GM21528 (cell line): ENCODE measurements at regions not wholly inside any gene's neighbourhood (a gene's known extent, or its start where the extent isn't known, plus 50 kb on each side); places are given as distances from the start of the nearest gene placed in this dataset.
"Not testable (repeated sequence)": the region's sequence is repeated elsewhere in the genome, so short reads cannot be mapped to it uniquely, and the experiment has no call there.

Experiments used
- ATAC-seq: cut with Tn5 transposase; IDR thresholded peaks from one replicate; pipeline ENCODE4 v1.9.1; 2021; ENCODE audit warnings: mild to moderate bottlenecking, moderate library complexity; ENCODE audit not compliant: unreplicated experiment, low FRiP score

DNA sequence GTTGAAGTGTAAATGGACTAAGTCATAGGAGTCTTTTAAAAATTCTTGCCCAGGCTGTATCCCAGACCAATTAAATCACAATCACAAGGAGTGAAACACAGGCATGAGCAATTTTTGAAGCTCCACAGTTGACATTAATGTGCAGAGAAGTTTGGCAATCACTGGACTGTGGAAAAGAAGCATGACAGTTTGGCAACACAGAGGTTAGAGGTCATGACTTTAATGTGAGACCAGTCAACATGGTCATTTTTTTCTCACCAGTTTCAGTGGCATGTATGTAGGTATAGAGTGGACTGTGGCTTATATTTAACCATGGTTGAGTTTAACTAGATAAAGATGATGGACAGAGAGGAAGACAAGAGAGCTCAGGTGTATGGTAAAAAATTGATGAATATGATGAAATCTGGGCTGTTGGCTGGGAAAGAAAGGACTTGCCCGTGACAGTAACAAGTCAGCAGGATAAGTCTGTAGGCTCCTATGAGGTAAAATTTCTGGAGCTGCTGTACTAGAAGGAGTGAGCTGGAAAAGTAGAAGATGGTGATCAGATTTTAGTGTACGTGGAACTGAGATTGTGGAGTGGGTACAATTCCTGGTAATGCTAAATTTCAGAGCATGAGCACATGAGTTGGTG lies 432.2 kb upstream of the GHITM start:
- no peak for ATAC-seq

DNA sequence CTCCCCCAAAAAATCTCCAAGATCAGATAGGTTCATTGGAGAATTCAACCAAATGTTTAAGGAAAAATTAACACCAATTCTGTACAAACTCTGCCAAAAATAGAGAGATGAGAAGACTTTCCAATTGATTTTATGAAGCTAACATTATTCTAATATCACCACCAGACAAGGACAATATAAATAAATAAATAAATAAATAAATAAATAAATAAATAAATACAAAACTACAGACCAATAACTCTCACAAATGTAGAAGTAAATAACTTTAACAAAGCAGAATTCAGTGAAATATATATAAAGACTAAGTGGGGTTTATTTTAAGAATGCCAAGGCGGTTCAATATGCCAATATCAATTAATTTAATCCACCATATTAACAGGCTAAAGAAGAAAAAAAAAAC lies 425.9 kb upstream of the GHITM start:
- no peak for ATAC-seq

- no peak for ATAC-seq
Measured at GRCh38 chr10:83723080-83723479, 416.2 kb upstream of the GHITM start.

- peak; percentile 88 for ATAC-seq
Measured at GRCh38 chr10:83724471-83725241, 414.7 kb upstream of the GHITM start.

- no peak for ATAC-seq
Measured at GRCh38 chr10:83725567-83725966, 413.7 kb upstream of the GHITM start.

GRCh38 chr10:83734278-83734677 lies 405.0 kb upstream of the GHITM start:
- no peak for ATAC-seq

- ATAC-seq: no peak
Measured at GRCh38 chr10:83736008-83736407, 403.3 kb upstream of the GHITM start.

DNA sequence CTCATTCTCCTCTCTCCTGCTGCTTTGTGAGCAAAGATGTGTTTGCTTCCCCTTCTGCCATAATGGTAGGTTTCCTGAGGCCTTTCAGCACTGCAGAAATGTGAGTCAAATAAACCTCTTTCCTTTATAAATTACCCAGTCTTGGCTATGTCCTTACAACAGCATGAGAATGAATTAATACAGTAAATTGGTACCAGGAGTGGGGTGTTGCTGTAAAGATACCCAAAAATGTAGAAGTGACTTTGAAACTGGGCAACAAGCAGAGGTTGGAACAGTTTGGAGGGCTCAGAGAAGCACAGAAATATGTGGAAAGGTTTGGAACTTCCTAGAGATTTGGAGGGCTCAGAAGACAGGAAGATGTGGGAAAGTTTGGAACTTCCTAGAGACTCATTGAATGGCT lies 388.7 kb upstream of the GHITM start:
- no peak for ATAC-seq

GRCh38 chr10:83753490-83753889 lies 385.8 kb upstream of the GHITM start:
- no peak for ATAC-seq

DNA sequence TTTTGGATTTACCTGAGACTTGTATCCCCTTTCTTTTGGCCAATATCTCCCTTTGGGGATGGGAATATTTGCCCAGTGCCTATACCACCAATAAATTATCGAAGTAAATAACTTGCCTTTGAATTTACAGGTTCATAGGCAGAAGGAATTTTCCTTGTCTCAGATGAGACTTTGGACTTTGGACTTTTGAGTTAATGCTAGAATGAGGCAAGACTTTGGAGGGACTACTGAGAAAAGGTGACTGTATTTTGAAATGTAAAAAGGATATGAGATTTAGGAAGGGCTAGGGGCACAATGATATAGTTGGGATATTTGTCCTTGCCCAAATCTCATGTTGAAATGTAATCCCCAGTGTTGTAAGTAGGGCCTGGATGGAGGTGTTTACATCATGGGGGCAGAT lies 384.5 kb upstream of the GHITM start:
- no peak for ATAC-seq

DNA sequence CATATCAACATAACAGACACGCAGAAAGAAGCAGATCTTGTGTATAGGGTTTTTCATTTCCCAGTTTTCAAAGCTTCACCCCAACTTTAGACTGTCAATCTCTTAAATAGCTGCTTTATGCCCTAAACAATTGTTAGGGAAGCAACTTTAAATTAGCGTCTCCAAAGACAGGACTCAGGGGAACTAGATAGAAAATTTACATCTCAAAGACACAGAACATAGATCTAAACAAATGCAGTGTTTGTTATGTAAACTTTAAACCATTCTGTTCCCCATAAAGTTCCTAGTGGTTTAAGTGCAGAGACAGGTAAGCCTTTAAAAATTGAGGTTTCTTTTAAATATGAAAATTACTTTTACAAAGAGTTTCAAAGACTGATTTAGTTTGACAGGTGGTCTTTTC lies 379.2 kb upstream of the GHITM start:
- ATAC-seq: no peak

DNA sequence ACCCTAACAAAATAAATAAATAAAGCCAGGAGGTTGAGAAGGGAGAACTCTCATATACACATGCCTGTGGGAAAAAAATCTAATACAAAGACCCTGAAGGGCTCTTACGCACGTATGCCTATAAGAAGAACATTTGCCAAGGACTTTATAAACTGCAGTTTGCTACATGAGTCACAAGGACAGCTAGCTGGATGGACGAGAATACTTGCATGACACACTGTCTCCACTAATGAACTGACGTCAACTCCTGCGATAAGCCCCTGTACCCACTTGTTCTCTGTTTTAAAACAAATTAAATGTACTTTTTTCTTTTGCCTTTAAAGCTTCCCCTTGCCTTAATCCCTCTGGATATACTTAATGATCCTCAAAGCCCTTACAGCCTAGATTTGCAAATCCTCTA lies 374.6 kb upstream of the GHITM start:
- ATAC-seq: no peak

DNA sequence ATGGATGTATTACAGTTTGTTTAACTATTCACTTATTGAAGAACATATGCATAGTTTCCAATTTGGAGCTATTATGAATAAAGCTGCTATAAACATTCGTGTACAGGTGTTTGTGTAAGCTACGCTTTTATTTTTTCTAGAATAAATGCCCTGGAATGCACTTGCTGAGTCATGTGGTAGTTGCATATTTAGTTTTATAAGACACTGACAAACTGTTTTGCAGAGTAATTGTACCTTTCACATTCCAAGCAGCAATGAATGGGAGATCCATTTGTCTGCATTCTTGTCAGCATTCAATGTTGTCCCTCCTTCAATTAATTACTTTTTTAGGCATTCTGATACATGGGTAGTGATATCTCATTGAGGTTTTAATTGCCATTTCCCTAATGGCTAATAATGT lies 373.6 kb upstream of the GHITM start:
- no peak for ATAC-seq

DNA sequence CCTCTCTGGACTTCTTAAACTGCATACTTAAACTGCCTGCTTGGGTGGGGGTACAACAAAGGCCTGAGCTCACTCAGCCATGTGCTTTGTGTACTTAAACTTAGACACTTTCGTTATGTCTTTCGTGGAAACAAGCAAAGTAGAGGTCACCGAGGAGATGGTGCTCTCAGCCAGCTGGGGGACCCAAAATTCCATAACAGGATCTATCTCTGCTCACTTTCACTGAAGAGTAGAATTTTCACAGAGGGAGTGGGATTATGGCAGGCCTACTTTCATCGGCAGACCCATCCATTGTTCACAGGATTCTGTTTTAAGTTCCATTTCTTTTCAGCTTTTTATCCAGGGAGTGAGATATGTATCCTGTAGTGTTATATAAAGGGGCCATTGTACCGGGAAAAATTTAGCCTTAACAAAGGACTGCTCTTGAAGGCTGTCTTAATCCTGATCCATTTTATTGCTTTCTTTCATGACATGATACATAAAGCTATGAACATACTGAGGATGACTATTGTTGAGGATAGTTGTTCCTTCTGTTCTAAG lies 370.0 kb upstream of the GHITM start:
- no peak for ATAC-seq

DNA sequence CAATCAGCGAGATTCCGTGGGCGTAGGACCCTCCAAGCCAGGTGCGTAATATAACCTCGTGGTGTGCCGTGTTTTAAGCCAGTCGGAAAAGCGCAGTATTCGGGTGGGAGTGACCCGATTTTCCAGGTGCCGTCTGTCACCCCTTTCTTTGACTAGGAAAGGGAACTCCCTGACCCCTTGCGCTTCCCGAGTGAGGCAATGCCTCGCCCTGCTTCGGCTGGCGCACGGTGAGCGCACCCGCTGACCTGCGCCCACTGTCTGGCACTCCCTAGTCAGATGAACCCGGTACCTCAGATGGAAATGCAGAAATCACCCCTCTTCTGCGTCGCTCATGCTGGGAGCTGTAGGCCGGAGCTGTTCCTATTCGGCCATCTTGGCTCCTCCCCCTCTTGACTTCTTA lies 352.6 kb upstream of the GHITM start:
- not testable (repeated sequence) for ATAC-seq

- no peak for ATAC-seq
Measured at GRCh38 chr10:83801983-83802382, 337.3 kb upstream of the GHITM start.

GRCh38 chr10:83806717-83807116 lies 332.6 kb upstream of the GHITM start:
- ATAC-seq: no peak

GRCh38 chr10:83809001-83809400 lies 330.3 kb upstream of the GHITM start:
- ATAC-seq: no peak

DNA sequence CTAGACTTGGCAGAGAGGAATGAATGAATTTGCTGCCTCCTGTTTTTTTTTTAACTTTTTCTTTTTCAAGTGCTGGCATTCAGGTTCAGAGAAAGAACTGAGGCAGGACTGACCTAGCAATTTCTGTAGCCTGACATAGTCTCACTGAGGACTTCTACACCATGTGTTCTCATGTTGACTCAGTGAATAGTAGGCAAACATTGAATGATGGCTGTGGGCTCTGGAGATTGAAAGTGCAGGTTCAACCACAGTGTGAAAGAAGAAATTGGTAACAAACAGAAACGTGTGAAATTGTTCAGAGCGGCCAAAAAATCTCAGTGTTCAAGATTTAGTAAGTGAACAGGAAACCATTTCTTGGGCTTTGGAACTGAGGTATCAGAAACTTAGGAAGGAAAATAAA lies 322.4 kb upstream of the GHITM start:
- peak; percentile 56 for ATAC-seq

DNA sequence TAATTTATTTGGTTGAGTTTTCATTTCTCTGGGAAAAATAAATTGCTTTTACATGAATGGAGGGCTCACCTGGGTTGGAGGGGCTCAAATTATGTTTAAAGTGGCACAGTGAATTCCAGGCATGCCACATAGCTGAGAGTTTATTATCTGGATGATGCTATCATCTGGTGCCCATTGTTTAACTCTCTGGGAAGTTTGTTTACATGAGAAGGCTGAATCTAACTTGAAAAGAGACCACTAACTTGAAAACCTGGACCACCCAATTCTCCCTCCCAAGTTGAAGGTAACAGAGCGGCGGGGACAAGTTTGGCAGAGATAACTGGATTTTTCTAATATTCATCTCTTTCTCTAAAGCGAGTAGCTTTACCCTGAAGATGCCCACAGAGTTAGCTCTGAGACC lies 321.5 kb upstream of the GHITM start:
- no peak for ATAC-seq

GRCh38 chr10:83819609-83820008 lies 319.7 kb upstream of the GHITM start:
- no peak for ATAC-seq

- ATAC-seq: no peak
Measured at GRCh38 chr10:83820033-83820432, 319.3 kb upstream of the GHITM start.
